ENCODE measurements at regions not wholly inside any gene's neighbourhood (a gene's known extent, or its start where the extent isn't known, plus 50 kb on each side); places are given as distances from the start of the nearest gene placed in this dataset.

DNA sequence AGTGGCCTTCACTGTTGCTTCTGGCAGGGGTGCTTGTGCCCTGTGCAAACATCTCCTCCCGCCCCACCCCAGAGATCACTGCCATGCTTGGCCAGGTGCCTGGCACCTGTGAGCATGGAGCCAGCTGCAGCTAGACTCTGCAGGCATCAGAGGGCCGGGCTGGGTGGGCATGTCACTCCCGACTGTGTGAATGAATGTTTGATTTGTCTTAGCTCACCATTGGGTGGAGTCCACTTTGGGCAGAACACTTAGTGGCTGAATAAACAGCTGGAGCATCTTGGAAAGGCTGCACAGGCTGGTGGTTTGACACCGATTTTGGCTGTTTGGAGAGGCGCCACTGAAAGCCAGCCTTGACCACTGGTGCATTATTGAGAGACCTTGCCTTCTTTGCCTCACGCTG, 267.3 kb downstream of the DLEU7 start:
- Histone ChIP-seq H3K4me1 (peaks cover 30% of the 10 kb centered on the region), H4K20me1 (no peaks in the 10 kb centered on the region), H3K27ac (no peak overlapping the region), H3K36me3 (no peaks in the 10 kb centered on the region), H3K4me3 (no peak overlapping the region), H3K27me3 (no peaks in the 10 kb centered on the region), H3K9ac (no peak overlapping the region), H3K4me2 (no peak overlapping the region), H3K9me3 (no peaks in the 10 kb centered on the region)
- TF ChIP-seq Cebpa-rat (IDR thresholded peaks at IDR 0.05) = no peak

DNA sequence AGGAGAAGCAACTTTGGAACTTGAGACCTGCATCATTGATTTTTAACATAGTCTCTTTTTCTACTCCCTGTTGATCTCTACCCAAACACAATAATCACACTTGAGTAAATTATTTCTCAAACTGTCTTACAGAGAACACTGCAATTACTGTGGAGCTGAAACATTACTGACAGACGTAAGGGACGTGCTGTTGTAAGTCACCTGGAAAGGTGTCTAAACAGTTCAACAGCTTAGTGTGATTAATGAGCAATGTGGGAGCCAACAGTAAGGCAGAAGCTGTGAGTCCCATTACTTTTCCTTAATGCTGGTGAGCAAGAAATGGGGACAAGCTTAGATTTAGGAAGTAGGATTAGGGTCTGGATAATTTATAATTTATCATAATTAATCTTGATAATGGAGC, 265.7 kb downstream of the DLEU7 start:
- H3K4me2 ChIP-seq = no peak overlapping the region
- H3K27me3 ChIP-seq = no peaks in the 10 kb centered on the region
- H3K9ac ChIP-seq = no peak overlapping the region
- no peaks in the 10 kb centered on the region for H3K9me3 ChIP-seq
- no peaks in the 10 kb centered on the region for H4K20me1 ChIP-seq
- H3K36me3 ChIP-seq = no peaks in the 10 kb centered on the region
- no peak for TF ChIP-seq Cebpa-rat (IDR thresholded peaks at IDR 0.05)
- no peak overlapping the region for H3K4me3 ChIP-seq
- peaks cover 37% of the 10 kb centered on the region for H3K4me1 ChIP-seq
- H3K27ac ChIP-seq = no peak overlapping the region

DNA sequence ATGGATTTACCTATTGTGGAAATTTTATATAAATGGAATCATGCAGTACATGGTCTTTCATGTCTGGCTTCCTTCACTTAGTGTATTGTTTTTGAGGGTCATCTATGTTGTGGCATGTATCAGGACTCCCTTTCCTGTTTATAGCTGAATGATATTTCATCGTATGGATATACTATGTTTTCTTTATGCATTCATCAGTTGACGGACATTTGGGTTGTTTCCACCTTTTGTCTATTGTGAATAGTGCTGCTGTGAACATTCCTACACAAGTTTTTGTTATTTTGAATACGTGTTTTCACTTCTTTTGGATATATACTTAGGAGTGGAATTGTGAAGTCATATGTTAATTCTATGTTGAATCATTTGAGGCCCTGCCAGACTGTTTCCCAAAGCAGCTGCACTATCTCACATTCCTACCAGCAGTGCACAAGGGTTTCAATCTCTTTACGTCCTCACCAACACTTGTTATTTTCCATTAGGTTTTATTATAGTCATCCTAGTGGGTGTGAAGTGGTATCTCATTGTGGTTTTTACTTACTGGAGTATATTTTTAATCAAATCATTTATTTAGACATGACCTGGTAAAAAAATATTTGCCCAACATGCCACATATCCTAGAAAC, 262.7 kb downstream of the DLEU7 start:
- H3K36me3 ChIP-seq = no peaks in the 10 kb centered on the region
- peaks cover 29% of the 10 kb centered on the region for H3K4me1 ChIP-seq
- no peak for TF ChIP-seq Cebpa-rat (IDR thresholded peaks at IDR 0.05)
- no peak overlapping the region for H3K4me3 ChIP-seq
- H3K27me3 ChIP-seq = no peaks in the 10 kb centered on the region
- H3K4me2 ChIP-seq = 0 out of 2 replicates have a peak overlapping the region, but pooled peaks have one; percentile 11
- no peak overlapping the region for H3K27ac ChIP-seq
- H3K9me3 ChIP-seq = 0 out of 2 replicates have a peak, but pooled peaks cover 6% of the 10 kb centered on the region
- H3K9ac ChIP-seq = no peak overlapping the region
- no peaks in the 10 kb centered on the region for H4K20me1 ChIP-seq

DNA sequence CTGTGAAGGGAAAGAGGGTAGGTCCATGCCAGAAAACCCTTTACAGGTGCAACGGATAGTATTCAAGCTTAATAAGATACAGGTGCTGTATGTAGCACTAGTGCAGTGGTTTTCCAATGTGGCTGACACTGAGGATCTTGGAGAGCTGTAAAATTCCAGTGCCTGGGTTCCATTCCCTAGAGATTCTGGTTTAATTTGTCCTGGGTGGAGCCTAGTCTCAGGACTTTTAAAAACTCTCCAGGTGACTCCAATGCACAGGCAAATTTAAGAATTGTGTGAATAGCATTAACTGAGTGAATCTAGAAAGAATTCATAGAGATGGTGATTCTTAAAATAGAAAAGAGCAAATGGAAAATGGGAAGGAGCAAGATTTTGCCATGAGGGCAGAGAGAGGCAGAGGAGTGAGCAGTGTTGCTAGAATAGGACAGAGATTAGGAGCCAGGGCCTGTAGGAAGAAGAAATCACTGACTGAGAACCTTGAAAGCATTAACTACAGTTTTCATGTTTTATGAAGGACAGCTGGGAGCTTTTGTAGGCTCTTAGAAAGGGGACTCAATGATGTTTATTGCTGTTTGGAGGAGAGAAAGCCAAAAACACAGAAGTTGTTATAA, 261.8 kb downstream of the DLEU7 start:
- Histone ChIP-seq H4K20me1 (no peaks in the 10 kb centered on the region), H3K4me3 (no peak overlapping the region), H3K27ac (no peak overlapping the region), H3K27me3 (no peaks in the 10 kb centered on the region), H3K4me2 (0 out of 2 replicates have a peak overlapping the region, but pooled peaks have one; percentile 11), H3K9me3 (0 out of 2 replicates have a peak, but pooled peaks cover 6% of the 10 kb centered on the region), H3K4me1 (peaks cover 38% of the 10 kb centered on the region), H3K9ac (no peak overlapping the region), H3K36me3 (no peaks in the 10 kb centered on the region)
- no peak for TF ChIP-seq Cebpa-rat (IDR thresholded peaks at IDR 0.05)

DNA sequence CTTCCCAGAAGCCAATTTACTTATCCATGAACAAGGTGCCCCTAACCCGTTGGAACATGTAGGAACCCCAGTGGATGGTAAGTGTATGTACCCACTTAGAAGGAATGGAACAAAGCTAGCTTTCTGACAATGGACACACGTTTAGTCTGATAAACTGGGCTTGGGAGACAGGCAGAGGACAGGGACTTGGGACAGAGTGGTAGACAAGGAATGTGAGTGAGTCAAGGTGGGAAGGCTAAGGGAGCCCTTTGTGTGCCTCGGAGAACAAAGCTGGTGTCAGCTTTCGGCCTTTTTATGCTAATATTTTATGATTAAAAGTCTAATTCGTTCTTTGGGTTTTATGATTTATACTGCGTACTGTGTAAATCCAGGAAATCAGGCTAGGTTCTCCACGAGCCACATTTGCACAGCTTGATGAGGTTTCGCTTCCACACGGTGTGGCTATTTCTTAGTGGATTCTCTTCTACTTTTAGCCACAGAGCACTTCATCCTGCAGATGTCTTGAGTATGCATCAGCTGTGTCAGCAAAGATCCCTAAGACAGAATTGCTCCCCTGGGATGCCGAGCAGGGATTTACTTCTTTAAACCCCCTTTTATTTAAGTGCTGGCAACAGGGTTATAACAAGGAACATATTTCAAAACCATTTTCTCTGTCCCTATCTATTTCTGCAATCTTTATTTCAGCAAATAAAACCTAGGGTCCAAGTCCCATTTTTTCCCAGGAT, 258.5 kb downstream of the DLEU7 start:
- Histone ChIP-seq H3K9me3 (0 out of 2 replicates have a peak, but pooled peaks cover 6% of the 10 kb centered on the region), H3K36me3 (no peaks in the 10 kb centered on the region), H3K27me3 (no peaks in the 10 kb centered on the region), H3K4me1 (peaks cover 72% of the 10 kb centered on the region), H3K4me3 (no peak overlapping the region), H3K27ac (no peak overlapping the region), H3K4me2 (peak overlapping the region; percentile 53), H4K20me1 (no peaks in the 10 kb centered on the region), H3K9ac (no peak overlapping the region)
- TF ChIP-seq Cebpa-rat (IDR thresholded peaks at IDR 0.05) = no peak

DNA sequence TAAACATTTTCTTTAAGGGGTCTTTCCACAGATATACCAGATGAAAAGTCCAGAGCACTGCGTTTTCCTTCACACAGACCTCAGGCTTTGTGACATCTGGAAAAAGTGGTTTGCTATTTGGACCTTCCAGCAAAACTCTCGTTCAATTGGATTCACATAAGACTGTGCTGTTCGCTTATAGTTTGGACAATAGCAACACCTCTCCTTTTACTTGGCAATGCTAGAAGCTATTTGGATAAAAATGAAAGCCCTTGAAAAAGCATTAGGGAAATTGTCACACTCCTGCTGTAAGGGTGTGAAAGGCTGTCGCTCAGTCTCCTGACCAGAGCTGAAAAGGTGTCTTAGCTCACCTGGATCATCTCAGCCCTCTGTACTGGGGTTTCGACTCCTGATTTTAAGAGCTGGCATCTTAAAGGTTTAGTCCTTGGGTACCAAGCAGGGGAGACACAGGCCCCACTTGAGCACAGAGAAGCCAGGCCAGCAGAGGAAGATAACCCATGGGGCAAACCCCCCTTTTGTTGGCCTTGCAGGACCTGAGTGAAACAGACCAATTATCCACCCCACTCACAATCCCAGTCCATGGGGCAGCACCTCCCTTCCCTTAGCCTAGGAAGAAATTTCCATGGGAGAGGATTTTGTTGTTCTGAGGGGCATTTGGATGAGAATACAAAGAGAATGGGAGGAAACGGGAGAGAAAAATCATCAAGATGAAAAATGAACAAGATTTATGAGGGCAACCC, 257.6 kb downstream of the DLEU7 start:
- Histone ChIP-seq H3K27ac (no peak overlapping the region), H3K27me3 (no peaks in the 10 kb centered on the region), H3K9ac (no peak overlapping the region), H3K9me3 (0 out of 2 replicates have a peak, but pooled peaks cover 6% of the 10 kb centered on the region), H3K4me3 (no peak overlapping the region), H3K4me1 (peaks cover 76% of the 10 kb centered on the region), H4K20me1 (no peaks in the 10 kb centered on the region), H3K4me2 (peak overlapping the region; percentile 53), H3K36me3 (no peaks in the 10 kb centered on the region)
- no peak for TF ChIP-seq Cebpa-rat (IDR thresholded peaks at IDR 0.05)

DNA sequence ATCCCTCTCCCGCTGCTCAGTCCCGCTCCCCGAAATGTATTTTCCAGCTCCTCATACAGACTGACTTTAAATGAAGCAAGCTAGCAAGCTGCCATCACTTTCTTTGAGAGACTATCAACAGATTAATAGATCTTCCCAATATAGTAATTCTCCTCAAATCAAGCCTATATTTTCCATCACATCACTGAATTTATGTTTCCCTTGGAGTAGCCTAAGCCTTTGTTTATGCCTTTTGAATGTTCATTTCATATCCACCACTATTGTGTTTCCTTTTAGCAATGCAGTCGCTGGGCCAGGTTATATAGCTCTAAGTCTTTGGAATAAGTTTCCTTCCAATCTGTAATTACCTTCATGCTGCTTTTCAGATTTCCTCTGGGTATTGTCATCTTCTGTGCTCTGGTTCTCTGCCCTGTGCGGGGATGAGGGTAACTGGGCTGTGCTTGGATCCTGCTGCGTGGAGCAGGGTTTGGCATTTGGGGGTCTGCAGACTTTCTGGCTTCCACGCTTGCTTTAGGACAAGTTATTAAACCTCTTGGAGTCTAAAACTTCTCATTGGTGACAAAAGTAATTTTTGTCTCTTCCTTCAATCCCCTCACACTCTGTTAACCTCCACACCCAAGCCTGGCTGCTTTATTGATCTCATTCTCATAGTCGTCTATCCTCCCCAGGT, 256.9 kb downstream of the DLEU7 start:
- H3K4me2 ChIP-seq = peak overlapping the region; percentile 53
- H3K9ac ChIP-seq = no peak overlapping the region
- H3K27ac ChIP-seq = peak overlapping the region; percentile 40

DNA sequence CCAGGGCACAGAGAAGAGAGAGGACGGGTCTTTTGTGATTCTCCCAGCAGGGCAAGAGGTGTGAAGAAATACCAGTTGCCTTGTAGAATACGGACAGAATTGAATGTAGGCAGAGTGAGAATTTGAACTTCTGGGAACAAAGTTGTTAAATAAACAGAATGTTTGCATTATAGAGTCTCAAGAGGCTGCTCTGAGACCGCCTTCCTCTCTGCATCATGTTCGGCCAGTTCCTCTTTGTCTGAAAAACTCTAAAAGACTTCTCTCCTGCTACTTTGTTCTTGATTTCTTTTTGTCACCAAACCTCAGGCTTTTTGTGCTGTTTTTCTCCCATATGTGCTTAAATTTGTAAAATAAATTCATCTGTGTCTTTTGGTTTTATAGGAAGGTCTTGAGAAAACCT, 256.4 kb downstream of the DLEU7 start:
- peaks cover 77% of the 10 kb centered on the region for H3K4me1 ChIP-seq
- H3K4me3 ChIP-seq = no peak overlapping the region
- H3K27ac ChIP-seq = peak overlapping the region; percentile 40
- H3K4me2 ChIP-seq = peak overlapping the region; percentile 53
- H4K20me1 ChIP-seq = no peaks in the 10 kb centered on the region
- 0 out of 2 replicates have a peak, but pooled peaks cover 6% of the 10 kb centered on the region for H3K9me3 ChIP-seq
- no peaks in the 10 kb centered on the region for H3K27me3 ChIP-seq
- no peaks in the 10 kb centered on the region for H3K36me3 ChIP-seq
- H3K9ac ChIP-seq = no peak overlapping the region
- no peak for TF ChIP-seq Cebpa-rat (IDR thresholded peaks at IDR 0.05)

More for the DNA sequence above, 256.9 kb downstream of the DLEU7 start:
- Histone ChIP-seq H3K4me1 (peaks cover 76% of the 10 kb centered on the region), H4K20me1 (no peaks in the 10 kb centered on the region), H3K36me3 (no peaks in the 10 kb centered on the region), H3K27me3 (no peaks in the 10 kb centered on the region), H3K9me3 (0 out of 2 replicates have a peak, but pooled peaks cover 6% of the 10 kb centered on the region), H3K4me3 (no peak overlapping the region)
- TF ChIP-seq Cebpa-rat (IDR thresholded peaks at IDR 0.05) = no peak

Measured in BLaER1 (cell line).